ENCODE measurements at regions not wholly inside any gene's neighbourhood (a gene's known extent, or its start where the extent isn't known, plus 50 kb on each side); places are given as distances from the start of the nearest gene placed in this dataset.

- DNase-seq = no peak
- TF ChIP-seq, protein P1, sequence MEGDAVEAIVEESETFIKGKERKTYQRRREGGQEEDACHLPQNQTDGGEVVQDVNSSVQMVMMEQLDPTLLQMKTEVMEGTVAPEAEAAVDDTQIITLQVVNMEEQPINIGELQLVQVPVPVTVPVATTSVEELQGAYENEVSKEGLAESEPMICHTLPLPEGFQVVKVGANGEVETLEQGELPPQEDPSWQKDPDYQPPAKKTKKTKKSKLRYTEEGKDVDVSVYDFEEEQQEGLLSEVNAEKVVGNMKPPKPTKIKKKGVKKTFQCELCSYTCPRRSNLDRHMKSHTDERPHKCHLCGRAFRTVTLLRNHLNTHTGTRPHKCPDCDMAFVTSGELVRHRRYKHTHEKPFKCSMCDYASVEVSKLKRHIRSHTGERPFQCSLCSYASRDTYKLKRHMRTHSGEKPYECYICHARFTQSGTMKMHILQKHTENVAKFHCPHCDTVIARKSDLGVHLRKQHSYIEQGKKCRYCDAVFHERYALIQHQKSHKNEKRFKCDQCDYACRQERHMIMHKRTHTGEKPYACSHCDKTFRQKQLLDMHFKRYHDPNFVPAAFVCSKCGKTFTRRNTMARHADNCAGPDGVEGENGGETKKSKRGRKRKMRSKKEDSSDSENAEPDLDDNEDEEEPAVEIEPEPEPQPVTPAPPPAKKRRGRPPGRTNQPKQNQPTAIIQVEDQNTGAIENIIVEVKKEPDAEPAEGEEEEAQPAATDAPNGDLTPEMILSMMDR (IDR thresholded peaks at IDR 0.05) = no peak
- TF ChIP-seq POLR2A (IDR thresholded peaks at IDR 0.05) = no peak
- no peaks in the 10 kb centered on the region for H3K4me1 ChIP-seq
- no peaks in the 10 kb centered on the region for H3K36me3 ChIP-seq (ENCODE audit: low read depth, missing control alignments)
- no peak overlapping the region for H3K4me3 ChIP-seq
- intact Hi-C loops (cut with DNase I; ENCODE audit: low total_unique reads) = no loop called here
- no peaks in the 10 kb centered on the region for H3K9me3 ChIP-seq
- 79 to 81% methylated on average over 4 of the region's 4 CpGs for WGBS, 2 donors
- no peak overlapping the region for H3K27ac ChIP-seq
- no peaks in the 10 kb centered on the region for H3K27me3 ChIP-seq
Measured at GRCh38 chr7:41472427-41473125, 230.3 kb downstream of the INHBA start.

DNA sequence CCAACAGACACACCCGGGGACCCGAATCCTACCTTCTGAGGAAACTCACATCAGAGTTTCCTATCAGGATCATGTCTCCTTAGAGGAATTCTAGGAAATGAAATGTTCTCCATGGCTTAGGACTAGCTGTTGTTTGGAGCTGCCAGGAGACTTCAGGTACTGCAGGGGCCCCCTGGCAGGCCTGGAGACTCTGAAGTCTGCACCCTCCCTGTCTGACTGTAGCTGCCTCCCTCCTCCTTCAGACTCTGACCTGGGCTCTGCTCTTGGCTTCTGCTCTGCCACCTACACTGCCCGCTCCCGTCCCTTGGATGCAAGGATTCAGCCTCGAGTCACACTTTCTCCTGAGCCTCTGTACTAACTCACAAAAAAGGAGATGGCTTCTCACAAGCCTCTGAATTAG is 232.8 kb downstream of the INHBA start:
- Histone ChIP-seq H3K9me3 (no peaks in the 10 kb centered on the region), H3K27ac (no peak overlapping the region), H3K4me1 (no peaks in the 10 kb centered on the region), H3K27me3 (no peaks in the 10 kb centered on the region), H3K36me3 (ENCODE audit: low read depth, missing control alignments) (no peaks in the 10 kb centered on the region), H3K4me3 (no peak overlapping the region)
- TF ChIP-seq, protein P1 (IDR thresholded peaks at IDR 0.05) = no peak
- no peak for TF ChIP-seq POLR2A (IDR thresholded peaks at IDR 0.05)
- intact Hi-C loops (cut with DNase I; ENCODE audit: low total_unique reads) = no loop called here
- WGBS, 2 donors = 95 to 98% methylated on average over 5 of the region's 5 CpGs
- DNase-seq = no peak

DNA sequence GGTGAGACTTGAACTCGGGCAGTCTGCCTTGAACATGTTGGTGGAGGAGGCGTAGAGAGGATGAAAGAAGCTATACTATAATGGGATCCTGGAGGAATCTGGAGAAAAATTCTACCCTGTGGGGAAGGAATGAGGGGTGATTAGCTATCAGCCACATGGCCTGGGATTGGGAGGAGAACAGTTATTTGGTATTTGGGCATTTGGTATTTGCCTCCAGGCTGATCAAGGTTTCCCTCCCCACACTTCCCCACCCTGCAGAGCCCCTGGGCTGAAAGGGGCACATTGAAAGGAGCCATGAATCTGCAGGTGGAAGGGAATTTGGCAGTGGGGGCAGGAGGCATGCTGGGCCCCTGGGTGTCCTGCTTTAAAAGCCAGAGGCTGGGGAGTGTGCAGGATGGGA is 235.3 kb downstream of the INHBA start:
- Histone ChIP-seq H3K4me1 (no peaks in the 10 kb centered on the region), H3K27me3 (no peaks in the 10 kb centered on the region), H3K4me3 (no peak overlapping the region), H3K9me3 (no peaks in the 10 kb centered on the region), H3K27ac (no peak overlapping the region), H3K36me3 (ENCODE audit: low read depth, missing control alignments) (no peaks in the 10 kb centered on the region)
- intact Hi-C loops (cut with DNase I; ENCODE audit: low total_unique reads) = no loop called here
- TF ChIP-seq POLR2A (IDR thresholded peaks at IDR 0.05) = no peak
- TF ChIP-seq, protein P1 (IDR thresholded peaks at IDR 0.05) = no peak
- 94 to 98% methylated on average over 2 of the region's 2 CpGs for WGBS, 2 donors
- no peak for DNase-seq

DNA sequence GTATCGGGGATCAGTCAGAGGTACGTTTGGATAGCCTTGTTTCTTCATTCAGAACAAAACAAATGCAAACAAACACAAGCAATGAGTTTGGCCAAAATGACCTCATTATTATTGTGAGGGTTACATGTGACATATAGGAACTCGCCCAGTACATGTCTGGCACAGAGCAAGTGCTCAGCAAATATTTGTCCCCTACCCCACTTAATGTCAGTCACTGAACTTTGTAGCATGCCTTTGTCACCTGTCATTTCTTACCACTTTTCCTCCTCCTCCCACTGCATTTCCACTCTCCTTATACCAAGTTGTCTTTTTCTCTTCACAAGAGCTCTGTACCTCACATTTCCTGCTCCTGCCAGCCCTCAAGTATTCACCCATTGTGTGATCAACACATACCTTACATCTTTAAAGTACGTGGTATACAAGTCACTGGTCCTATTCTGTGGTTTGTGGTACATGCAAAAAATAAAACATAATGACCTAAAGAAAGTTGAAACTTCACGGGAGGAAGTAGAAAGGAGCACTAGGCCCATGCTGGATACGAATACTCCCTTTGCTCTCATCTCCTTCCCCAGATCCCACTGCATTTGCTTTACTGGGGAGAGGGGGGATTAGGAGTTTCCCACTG is 236.0 kb downstream of the INHBA start:
- no peaks in the 10 kb centered on the region for H3K9me3 ChIP-seq
- H3K27me3 ChIP-seq = no peaks in the 10 kb centered on the region
- H3K36me3 ChIP-seq (ENCODE audit: low read depth, missing control alignments) = no peaks in the 10 kb centered on the region
- no peak for DNase-seq
- no peak overlapping the region for H3K4me3 ChIP-seq
- WGBS, 2 donors = 85 to 94% methylated on average over 6 of the region's 6 CpGs
- intact Hi-C loops (cut with DNase I; ENCODE audit: low total_unique reads) = no loop called here
- H3K27ac ChIP-seq = no peak overlapping the region
- TF ChIP-seq, protein P1 (IDR thresholded peaks at IDR 0.05) = no peak
- no peak for TF ChIP-seq POLR2A (IDR thresholded peaks at IDR 0.05)
- no peaks in the 10 kb centered on the region for H3K4me1 ChIP-seq

GRCh38 chr7:41465571-41465970 is 237.3 kb downstream of the INHBA start:
- H3K27ac ChIP-seq = no peak overlapping the region
- no peaks in the 10 kb centered on the region for H3K4me1 ChIP-seq
- no peak overlapping the region for H3K4me3 ChIP-seq
- 90 to 91% methylated on average over 5 of the region's 5 CpGs for WGBS, 2 donors
- no peaks in the 10 kb centered on the region for H3K9me3 ChIP-seq
- DNase-seq = no peak
- H3K27me3 ChIP-seq = no peaks in the 10 kb centered on the region
- no peaks in the 10 kb centered on the region for H3K36me3 ChIP-seq (ENCODE audit: low read depth, missing control alignments)
- intact Hi-C loops (cut with DNase I; ENCODE audit: low total_unique reads) = no loop called here
- TF ChIP-seq POLR2A (IDR thresholded peaks at IDR 0.05) = no peak
- TF ChIP-seq, protein P1 (IDR thresholded peaks at IDR 0.05) = no peak
